KMS-11 (cell line): ENCODE measurements at regions not wholly inside any gene's neighbourhood (a gene's known extent, or its start where the extent isn't known, plus 50 kb on each side); places are given as distances from the start of the nearest gene placed in this dataset.
A peak's percentile ranks its signal among the peaks of the same experiment; 100 is the strongest.

Experiments used
- H2AFZ ChIP-seq: fragments of 200-600 bp; sonication (generic); 2 replicates; pipeline ENCODE4 v1.6.1; 2016; ENCODE audit warnings: antibody characterized with exemption, mixed run types, low read depth
- H3K27ac ChIP-seq: fragments of 200-600 bp; sonication (generic); 2 replicates; pipeline ENCODE4 v1.6.1; 2016; ENCODE audit warnings: mild to moderate bottlenecking, mixed run types
- H3K27me3 ChIP-seq: fragments of 200-600 bp; sonication (generic); 2 replicates; pipeline ENCODE4 v1.6.1; 2017; ENCODE audit warnings: mild to moderate bottlenecking, low read depth, mixed run types, moderate library complexity; ENCODE audit not compliant: insufficient read depth
- H3K36me3 ChIP-seq: fragments of 200-600 bp; sonication (generic); 2 replicates; pipeline ENCODE4 v1.6.1; 2017; ENCODE audit warnings: mild to moderate bottlenecking, mixed run types; ENCODE audit not compliant: insufficient read depth
- H3K4me1 ChIP-seq: fragments of 200-600 bp; sonication (generic); 2 replicates; pipeline ENCODE4 v1.6.1; 2016; ENCODE audit warnings: mild to moderate bottlenecking, low read depth, mixed run types; ENCODE audit not compliant: poor library complexity, severe bottlenecking
- H3K4me2 ChIP-seq: fragments of 200-600 bp; sonication (generic); 2 replicates; pipeline ENCODE4 v1.7.0; 2016; ENCODE audit warnings: mild to moderate bottlenecking, mixed run types
- H3K4me3 ChIP-seq: fragments of 200-600 bp; sonication (generic); IDR thresholded peaks from 2 replicates; pipeline ENCODE4 v1.6.1; 2017; ENCODE audit warnings: low read depth, low read length, mixed read lengths; ENCODE audit not compliant: insufficient read depth
- H3K79me2 ChIP-seq: fragments of 200-600 bp; sonication (generic); 2 replicates; pipeline ENCODE4 v1.6.1; 2016; ENCODE audit warnings: low read depth, mixed run types; ENCODE audit not compliant: insufficient read depth
- H3K9ac ChIP-seq: fragments of 200-600 bp; sonication (generic); 2 replicates; pipeline ENCODE4 v1.6.1; 2016; ENCODE audit warnings: mild to moderate bottlenecking, mixed run types
- H4K20me1 ChIP-seq: fragments of 200-600 bp; sonication (generic); 2 replicates; pipeline ENCODE4 v1.6.1; 2016; ENCODE audit warnings: mild to moderate bottlenecking, mixed run types; ENCODE audit not compliant: insufficient read depth
- CTCF ChIP-seq: fragments of 200-600 bp; sonication (generic); conservative IDR thresholded peaks from 2 replicates; pipeline ENCODE4 v1.6.1; 2017; ENCODE audit warnings: low read depth, mild to moderate bottlenecking, antibody characterized with exemption, low read length, moderate library complexity, mixed read lengths

- Histone ChIP-seq H3K4me1 (no peaks in the 10 kb centered on the region), H3K4me3 (no peak overlapping the region), H3K79me2 (no peaks in the 10 kb centered on the region), H3K36me3 (no peaks in the 10 kb centered on the region), H3K9ac (no peak overlapping the region), H4K20me1 (no peaks in the 10 kb centered on the region), H2AFZ (peak overlapping the region; percentile 39; the same call in 1 of the 2 replicates), H3K4me2 (no peak overlapping the region), H3K27ac (no peak overlapping the region), H3K27me3 (no peaks in the 10 kb centered on the region)
- TF ChIP-seq CTCF, result no peak
These were observed 702.7 kb downstream of the MAFB start for GRCh38 chr20:39986173-39986904.

GRCh38 chr20:39985271-39985827, 703.7 kb downstream of the MAFB start:
- Histone ChIP-seq H3K36me3 (no peaks in the 10 kb centered on the region), H2AFZ (no peak overlapping the region), H3K4me3 (no peak overlapping the region), H3K9ac (no peak overlapping the region), H4K20me1 (no peaks in the 10 kb centered on the region), H3K27ac (no peak overlapping the region), H3K4me1 (no peaks in the 10 kb centered on the region), H3K27me3 (no peaks in the 10 kb centered on the region), H3K79me2 (no peaks in the 10 kb centered on the region), H3K4me2 (no peak overlapping the region)
- TF ChIP-seq CTCF, result no peak

GRCh38 chr20:39983655-39984054, 705.4 kb downstream of the MAFB start:
- H3K36me3 ChIP-seq, result no peaks in the 10 kb centered on the region
- no peak overlapping the region for H2AFZ ChIP-seq
- H3K79me2 ChIP-seq, result no peaks in the 10 kb centered on the region
- TF ChIP-seq CTCF, result no peak
- H3K27ac ChIP-seq, result no peak overlapping the region
- H3K27me3 ChIP-seq, result no peaks in the 10 kb centered on the region
- no peaks in the 10 kb centered on the region for H3K4me1 ChIP-seq
- H3K9ac ChIP-seq, result no peak overlapping the region
- H4K20me1 ChIP-seq, result no peaks in the 10 kb centered on the region
- no peak overlapping the region for H3K4me3 ChIP-seq
- H3K4me2 ChIP-seq, result no peak overlapping the region

- Histone ChIP-seq H4K20me1 (no peaks in the 10 kb centered on the region), H3K27me3 (no peaks in the 10 kb centered on the region), H3K36me3 (no peaks in the 10 kb centered on the region), H3K4me1 (no peaks in the 10 kb centered on the region), H3K79me2 (no peaks in the 10 kb centered on the region), H3K4me3 (no peak overlapping the region), H3K4me2 (no peak overlapping the region), H3K27ac (no peak overlapping the region), H3K9ac (no peak overlapping the region), H2AFZ (no peak overlapping the region)
- TF ChIP-seq CTCF, result no peak
These were observed 705.9 kb downstream of the MAFB start for GRCh38 chr20:39983183-39983582.
